HG03066 (cell line): ENCODE measurements at regions not wholly inside any gene's neighbourhood (a gene's known extent, or its start where the extent isn't known, plus 50 kb on each side); places are given as distances from the start of the nearest gene placed in this dataset.

Experiments used
- ATAC-seq: cut with Tn5 transposase; IDR thresholded peaks from one replicate; pipeline ENCODE4 v1.9.1; 2021; ENCODE audit warnings: low read depth; ENCODE audit not compliant: unreplicated experiment

DNA sequence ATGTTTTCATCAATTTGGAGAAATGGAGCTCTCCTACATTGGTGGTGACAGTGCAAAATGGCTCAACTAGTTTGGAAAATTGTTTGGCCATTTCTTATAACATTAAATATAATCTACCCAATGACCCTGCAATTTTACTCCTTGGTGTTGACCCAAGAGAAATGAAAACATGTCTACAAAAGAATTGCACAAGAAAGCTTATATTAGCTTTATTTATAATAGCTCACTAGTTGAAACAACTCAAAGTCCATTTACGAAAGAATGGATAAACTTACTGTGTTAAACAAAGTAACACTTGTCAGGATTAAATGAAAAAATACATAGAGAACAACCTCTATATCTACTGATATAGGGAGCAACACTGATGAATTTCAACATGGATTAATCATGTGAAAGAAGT is 539.9 kb downstream of the DNAJB9 start:
- ATAC-seq = no peak

DNA sequence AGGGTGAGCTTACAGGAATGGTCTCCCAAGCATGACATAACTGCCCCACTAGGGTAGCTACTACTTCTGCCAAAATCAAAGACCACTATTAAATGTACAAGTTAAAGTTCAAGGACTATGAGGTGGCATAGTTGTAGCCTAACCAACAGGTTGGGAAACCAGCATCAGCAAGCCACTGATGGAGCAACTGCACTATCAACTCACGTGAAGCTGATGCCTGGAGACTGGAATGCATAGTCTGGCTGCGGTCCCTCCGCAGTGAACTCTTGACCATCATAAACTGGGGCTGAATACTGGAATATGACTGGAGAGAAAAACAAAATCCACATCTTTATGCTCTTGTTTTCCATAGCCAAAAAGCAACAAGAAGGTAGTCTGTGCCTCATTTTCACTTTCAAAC is 541.4 kb downstream of the DNAJB9 start:
- ATAC-seq = no peak

DNA sequence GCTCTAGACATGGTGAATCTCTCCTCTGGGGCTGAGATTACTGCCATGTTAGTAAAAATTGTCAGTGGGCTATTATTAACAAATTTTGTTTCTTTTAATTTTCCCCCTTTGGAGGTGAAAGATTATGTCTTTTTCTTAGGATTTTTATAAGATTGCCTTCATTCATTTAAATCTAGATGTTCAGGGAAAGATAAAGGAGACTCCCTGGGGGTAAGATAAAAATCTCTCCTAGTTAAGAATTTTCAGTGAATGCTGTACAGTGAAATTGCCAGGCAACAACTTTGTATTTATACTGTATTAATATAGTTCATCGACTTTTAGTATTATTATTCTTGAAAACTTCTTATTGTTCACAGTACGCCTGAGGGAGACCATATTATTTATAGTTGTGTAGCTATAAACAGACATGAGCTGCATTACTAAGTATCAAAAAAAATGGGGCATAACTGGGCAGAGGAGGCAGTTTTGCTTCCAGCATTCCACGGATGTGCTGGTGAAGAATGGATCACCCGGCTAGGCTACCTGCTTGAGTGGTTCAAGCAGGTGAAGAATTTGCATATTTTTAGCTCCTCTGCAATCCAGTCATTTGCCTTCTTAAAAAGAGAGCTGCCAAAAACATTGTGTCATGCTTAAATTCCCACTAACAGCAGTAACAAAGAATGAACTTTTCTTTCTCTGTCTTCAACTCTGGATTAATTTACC is 552.1 kb downstream of the DNAJB9 start:
- no peak for ATAC-seq

DNA sequence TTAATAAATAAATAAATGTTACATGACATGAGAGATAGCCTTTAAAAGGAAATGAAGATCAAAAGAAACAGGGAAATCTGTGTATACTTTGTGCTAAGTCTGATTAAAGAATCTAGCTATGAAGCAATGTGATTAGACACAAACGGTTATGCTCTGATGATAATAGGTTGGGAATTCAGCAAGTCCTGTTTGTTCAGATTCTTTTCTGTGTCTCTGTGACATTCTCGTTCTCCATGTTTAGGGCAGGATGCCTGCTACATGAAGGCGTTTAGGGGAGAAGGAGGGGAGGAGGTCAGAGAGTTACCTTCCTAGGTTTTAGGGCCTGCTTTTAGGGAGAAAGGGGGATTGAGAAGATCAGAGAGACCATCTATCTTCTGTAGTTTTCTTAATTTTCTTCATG is 555.3 kb downstream of the DNAJB9 start:
- no peak for ATAC-seq

DNA sequence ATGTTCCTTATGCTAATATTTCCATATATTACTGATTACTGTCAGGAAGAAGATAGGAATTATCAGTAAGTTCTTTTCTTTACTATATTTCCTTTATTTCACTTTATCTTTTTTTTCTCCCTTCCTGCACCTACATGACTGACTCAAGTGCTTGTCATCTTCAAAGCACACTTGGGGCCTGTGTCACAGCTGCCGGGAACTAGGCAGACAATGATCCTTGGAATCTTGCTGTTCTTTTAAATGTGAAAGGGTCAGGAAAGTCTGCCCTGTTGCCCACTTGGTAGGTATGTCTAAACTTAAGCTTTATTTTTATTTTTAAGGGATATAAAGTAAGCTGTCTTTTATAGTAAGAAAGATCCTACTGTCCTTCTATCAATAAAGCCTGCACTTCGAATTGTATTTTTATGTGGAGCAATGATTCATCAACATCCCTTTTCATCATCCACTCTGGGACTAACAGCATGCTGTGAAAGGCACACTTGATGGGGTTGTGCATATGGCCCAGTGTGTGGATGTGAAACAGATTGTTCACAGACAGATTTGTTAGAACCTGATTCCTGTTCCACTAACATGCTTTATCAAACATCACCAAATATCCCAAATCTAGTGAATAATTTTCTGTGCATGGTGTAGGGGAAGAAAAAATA is 556.9 kb downstream of the DNAJB9 start:
- no peak for ATAC-seq

DNA sequence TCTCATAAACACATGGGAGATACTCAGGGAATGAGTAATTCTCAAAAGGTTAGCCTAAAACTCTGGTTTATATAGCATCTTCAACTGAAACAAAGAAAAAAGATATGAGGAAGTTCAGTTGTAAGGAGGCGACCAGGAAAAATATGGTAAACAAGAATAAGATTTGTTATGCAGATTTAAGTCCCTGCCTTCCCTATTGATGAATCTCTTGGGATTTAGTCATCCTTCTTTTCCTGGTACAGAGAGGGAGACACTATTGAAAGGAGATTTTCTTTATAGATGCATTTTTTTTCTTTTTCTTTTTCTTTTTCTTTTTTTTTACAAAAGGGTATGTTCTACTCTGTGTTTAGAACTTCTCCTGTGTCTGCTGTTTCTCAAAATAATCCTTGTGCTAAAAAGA is 557.5 kb downstream of the DNAJB9 start:
- no peak for ATAC-seq

DNA sequence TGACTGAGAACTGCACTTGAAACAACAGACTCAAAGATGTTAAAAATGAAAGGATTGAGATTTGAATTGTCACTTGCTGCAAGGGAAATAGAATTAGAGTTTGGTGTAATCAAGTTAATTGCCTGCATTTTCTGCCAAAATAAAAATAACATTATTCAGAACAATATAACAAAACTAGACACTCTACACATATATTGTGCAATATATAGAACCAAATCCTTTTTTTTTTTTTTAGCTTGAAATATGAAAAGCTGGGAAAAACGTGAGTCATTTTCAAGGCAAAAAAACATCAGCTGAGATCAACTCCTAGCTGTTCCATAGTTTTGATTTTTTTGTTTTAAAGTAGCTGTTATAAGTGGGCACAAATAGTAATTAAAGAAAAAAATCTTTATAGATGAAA is 561.5 kb downstream of the DNAJB9 start:
- ATAC-seq = no peak

DNA sequence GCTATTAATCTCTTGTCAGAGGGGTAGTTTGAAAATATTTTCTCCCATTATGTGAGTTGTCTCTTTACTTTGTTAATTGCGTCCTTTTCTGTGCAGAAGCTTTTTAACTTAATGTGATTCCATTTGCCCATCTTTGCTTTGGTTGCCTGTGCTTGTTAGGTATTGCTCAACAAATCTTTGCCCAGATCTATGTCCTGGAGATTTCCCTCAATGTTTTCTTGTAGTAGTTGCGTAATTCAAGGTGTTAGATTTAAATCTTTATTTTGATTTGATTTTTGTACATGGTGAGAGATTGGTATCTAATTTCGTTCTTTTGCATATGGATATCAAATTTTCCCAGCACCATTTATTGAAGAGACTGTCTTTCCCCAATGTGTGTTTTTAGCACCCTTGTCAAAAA is 567.2 kb downstream of the DNAJB9 start:
- ATAC-seq = no peak

DNA sequence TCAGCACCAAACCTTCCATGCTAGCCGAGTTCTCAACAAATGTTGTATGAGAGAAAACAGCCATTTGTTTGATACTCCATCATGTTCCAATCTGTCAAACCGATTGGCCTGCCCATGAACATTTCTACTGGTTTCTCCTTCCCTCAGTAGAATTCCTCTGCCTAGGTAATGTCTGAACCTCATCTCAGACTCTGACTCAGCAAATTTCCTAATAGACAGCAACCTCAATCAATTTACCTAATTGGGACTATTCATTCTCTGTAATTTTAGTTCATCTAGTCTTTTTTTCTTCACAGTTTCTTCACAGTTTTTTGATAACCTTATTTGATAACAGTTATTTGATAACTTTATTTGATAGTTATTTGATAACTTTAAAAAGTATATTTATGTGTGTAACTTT is 585.1 kb downstream of the DNAJB9 start:
- no peak for ATAC-seq

DNA sequence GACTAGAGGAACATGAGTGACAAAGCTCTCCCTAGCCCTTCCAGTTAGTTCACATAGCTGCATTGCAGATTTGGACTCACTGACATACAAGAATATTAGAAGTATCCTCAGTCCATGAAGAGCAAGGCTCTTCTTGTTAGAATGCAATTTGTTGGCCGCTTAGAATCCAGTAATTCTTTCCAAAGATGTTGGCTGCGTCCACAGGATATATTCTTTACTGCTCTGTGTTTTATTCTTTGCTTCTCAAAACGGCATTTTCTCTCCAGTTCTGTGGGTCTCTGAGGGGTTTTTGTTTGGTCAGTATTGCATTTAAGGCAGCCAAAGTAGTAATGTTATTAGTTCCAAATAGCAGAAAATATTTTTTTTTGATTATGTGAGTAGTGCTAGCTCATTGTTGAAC is 588.6 kb downstream of the DNAJB9 start:
- ATAC-seq = no peak

DNA sequence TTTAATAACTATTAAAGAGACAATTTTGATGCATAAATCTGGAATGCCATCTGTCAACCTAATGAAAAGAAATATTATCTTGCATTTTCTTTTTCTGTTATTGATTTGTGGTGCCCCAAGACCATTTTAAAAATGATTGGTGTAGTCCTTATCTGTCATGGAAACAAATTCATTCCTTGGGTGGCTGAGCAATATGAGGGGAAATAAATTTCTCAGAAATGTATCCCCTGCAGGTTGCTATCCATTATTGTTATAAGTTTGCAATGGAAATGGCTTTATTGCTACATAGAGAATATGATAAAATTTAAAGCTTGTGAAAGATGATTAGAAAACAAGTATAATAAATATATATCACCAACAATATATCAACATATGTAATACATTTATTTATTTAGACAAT is 607.0 kb downstream of the DNAJB9 start:
- no peak for ATAC-seq

DNA sequence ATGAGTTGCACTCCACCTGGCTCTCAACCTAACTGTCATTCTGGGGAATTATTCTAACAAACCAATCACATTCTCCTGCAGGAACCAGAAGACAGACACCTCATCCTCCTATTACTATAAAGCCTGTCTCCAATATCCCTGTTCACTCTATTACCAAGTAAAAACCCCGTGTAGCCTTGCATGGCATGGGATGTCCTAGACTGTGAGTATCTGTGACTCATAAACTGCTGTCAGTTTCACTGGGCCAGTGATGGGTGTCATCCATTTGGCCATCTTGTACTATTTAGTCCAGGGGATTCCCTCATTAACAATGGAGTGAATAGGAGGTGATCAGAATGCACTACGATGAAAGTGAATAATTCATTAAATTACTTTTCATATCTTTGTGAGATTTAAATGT is 608.7 kb downstream of the DNAJB9 start:
- ATAC-seq = no peak

DNA sequence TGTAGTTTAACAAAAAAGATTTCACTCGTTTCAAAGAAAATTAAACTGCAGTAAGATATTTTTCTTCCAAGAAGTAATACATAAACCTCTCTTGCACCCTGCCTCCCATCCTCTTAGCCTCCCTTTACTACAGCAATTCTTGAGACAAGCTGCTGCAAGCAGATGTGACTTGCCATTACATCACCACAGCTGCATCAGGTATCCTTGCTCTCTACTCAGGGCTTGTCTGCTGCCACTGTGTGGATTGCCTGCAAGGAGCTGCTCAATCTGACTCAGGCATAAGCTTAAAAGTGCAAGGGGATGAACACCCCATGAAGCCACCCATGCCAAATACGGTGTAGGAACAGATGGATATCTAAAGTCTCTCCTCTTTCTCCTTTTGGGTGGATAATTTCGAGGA is 609.9 kb downstream of the DNAJB9 start:
- ATAC-seq = no peak

DNA sequence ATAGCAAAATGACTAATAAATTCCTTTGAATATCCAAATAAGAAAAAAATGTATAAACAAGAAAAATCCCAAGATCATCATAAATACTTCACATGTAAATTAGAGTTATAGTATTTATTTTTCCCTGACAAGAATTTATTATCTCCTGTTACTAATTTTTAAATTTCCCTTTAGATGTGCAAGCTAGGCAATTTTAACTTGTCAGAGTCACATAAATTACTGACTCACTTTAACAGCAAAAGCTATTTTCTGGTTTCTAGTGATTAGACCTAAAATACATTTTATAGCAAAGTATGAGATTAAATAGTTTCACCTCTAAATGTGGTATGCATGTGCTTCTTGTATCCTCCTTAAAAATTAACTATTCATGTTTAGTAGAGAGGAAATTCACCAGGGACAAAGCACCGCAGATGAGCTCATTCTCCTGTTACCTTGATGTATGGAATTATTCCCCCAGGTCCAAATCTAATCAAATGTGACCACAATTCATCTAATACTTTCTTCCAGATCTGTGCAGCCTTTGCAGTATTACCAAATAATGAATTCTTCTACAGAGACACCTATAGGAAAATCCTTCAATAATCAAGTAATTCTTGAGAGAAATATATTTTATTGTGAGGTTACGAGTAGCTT is 621.2 kb downstream of the DNAJB9 start:
- no peak for ATAC-seq

DNA sequence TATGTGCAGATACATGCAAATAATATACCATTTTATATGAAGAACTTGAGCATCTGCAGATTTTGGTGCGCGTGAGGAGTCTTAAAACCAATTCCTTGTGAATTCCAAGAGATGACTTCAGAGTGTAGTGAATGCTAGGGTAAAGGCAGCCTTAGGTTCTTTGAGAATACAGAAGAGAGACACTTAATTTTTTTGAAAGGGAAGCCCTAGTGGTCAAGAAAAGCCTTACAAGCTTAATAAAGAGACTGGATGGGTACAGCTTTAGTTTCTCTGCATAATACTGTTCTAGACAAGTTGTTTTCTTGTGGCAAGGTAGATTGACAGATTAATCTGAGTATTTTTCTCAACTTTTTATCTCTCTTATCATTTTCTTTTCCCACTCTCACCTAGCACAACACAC is 636.5 kb downstream of the DNAJB9 start:
- ATAC-seq = no peak

DNA sequence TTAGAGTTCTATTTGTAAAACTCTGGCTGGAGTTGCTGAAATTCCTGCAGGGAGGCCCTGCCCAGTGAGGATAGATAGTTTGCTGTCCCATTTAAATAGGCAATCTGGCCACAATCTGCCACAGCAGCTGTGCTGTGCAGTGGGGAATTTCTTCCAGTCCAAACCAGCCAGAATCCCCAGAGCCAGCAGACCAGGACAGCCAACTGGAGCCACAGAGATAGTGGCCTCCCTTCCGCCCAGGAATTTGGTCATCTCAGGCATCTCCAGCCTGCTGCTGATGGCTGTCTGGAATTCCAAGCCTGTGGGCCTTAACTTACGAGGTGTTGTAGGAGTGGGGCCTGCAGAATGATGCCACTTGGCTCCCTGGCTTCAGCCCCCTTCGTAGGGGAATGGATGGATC is 643.4 kb downstream of the DNAJB9 start:
- ATAC-seq = no peak

DNA sequence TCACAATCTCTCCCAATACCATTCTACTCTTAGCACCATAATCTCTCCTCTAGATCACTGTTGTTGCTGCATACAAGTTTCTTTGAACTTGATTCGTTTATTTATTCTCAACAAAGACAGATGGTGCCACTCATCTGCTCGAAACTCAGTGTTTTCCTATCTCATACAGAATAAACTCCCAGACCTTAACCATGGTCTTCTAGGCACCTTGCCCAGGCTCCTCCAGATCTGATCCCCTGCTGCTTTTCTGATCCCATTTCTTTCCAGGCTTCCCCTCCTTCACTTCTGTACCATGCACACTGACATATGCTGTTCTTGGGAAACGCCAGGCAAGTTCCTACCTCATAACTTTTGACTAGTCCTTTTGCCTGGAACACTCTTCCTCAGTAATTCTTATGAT is 645.7 kb downstream of the DNAJB9 start:
- ATAC-seq = no peak

DNA sequence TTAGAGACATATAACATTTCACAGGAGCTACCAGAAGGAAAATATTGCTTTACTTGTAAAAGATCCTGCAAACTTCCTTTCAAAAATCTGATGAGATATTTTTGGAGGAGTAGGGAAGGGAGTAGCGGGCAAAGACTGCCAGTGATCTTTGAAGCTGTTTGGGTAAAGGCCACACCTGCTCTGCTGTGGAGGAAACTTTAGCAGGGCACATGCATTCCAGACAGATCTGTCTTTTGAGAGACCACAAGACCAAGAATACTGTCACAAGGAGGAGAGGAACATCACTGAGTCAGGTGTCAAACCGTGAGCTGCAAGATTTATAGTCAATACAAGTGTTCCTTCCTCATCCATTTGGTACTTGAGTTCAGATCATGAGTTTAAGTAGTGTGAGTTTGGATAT is 654.4 kb downstream of the DNAJB9 start:
- ATAC-seq = no peak

DNA sequence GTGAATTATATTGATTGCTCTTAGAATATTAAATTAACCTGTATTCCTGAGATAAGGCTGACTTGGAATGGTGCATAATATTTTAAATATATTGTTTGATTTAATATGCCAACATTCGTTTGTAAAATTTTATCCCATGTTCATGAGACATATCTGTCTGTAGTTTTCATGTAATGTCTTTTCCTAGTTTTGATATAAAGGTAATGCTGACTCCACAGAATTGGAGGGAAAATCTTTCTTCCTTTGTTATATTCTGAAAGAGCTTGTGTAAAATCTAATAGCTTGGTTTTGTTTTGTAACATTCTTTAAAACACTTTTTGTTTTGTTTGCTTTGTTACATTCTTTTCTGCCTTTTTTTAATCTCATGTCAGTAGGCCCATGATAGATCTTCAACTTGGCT is 657.0 kb downstream of the DNAJB9 start:
- ATAC-seq = no peak

DNA sequence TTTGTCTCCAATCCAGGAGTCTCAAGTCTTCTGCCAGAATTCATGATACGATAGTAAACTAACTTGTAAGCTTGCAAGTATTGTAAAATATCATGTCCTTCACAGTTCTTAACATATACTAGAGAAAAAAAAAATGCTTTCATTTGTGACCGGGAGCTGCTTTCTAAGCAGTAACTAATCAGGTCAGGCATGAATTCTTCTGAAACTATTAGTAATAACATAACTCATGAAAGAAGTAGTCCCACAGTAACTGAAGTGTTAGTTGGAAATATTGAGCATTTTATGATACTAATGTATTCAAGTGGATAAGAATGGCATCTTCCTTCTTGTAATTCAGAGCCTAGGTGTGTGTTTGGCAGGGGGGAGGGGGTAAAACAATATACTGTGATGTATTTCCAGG is 665.6 kb downstream of the DNAJB9 start:
- ATAC-seq = peak; percentile 61

DNA sequence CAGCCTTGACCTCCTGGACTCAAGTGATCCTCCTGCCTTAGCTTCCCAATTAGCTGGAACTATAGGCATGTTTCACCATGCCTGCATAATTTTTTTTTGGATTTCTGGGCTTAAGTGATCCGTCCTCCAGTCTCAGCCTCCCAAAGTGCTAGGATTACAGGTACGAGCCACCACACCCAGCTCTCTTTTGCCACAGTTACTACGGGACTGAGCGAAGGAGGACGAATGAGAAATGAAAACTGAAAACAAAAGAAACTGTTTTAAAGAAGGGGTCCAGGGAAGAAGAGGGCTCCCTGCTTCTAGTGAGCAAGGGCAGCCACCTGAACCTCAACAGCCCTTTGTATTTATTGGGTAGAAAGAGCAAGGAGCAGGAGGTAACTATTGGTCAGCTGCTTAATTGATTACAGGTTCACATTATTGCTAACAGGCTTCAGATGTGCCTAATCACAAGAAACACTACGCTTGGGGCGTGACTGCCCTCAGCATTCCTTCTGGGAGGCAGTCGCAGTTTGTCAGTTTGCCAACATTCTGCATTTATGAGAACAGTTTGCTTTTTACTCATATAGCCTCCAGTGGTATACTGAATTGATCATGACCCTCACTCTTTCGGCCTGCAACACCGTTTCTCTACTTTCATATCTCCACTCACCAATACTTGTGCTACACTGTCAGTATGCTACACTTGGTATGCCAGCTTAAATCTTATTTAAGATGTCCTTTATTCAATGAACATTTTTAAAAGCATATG is 676.8 kb downstream of the DNAJB9 start:
- ATAC-seq = no peak
